ENCODE measurements at regions not wholly inside any gene's neighbourhood (a gene's known extent, or its start where the extent isn't known, plus 50 kb on each side); places are given as distances from the start of the nearest gene placed in this dataset.

DNA sequence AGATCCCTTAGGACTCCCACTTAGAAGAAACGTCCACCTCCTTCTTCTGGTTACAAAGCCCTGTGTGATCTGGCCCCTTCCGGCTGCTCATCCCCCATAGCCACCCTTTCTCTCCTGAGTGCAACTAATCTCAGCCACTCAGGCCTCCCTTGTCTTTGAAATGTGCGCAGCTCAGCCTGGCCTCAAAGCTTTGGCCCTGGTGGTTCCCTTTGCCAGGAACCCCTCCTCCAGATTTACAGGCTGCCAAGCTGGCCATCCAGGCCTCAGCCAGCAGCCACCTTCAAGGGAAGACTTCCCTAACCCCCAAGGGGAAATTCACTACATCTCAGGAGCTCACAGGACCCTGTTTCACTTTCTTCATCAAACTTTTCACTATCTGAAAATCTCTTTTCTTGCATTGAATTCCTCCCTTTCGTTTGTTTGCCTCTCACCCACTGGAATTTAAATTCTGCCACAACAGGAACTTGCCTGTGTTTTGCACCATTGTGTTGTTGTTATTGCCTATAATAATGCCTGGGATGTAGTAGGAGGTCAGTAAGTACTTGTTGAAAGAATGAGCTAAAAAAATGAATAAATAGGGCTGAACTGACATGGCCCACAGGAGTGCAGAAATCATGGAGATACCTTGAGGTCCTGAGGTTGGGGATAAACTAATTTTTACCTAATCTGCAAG, 109.5 kb upstream of the PFN2 start:
- no peak for DNase-seq

DNA sequence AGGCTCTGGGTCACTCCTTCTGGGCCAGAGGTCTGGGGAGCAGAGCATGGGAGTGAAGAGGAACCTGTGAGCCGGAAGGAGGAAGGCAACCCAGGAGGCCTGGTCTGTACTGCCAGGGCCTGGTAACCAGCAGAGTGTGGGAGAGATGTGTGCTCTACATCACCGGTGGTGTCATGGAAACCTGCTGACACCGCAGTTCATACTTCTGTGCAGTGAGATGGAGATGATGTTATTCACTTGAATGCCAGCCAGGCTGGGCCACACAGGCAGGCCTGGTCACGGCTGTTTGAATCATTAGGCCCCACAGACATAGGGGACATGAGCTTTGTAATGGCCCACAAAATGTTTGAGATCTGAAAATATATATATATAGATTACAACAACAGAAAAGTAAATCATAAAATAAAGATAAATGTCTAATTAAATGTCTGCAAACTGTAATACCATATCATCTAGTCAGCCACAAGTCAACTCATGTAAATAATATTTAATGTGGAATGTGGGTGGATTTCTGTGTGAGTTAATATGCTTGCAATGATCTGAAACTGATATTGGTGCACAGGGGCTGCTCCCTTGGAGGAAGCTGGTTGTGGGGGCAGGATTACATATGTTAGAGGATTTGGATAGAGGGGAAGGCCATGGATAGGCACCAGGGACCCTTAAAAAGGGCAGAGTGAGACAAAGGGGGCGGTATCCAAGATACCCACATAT, 108.5 kb upstream of the PFN2 start:
- DNase-seq, result no peak

DNA sequence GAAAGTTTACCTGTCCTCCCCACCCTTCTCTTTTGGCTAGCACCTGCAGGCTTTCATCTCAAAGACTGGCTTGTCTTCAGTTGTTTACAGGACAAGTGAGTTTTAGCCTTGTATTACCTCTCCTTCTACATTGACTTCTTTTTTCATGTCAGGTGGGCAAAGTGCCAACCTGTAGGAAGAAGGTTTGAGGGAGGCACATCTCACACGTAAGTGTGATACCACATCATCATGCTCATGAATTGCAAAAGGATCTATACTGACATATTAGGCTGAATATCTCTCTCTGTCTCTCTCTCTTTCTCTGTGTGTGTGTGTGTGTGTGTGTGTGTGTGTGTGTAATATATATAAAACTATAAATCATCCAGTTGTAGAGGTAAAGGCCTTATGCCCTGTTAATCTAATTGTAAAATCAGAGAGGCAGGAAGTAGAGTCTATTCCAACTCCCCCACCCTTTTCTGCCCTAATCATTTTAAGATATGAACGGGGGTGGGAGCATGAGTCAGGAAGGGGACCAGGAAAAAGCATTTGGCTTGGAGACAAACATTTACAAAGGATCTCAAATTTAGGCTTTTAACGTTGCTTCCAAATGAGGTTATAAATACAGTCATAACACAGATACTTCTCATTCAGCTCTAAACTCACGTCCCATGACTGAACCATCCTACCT, 107.0 kb upstream of the PFN2 start:
- DNase-seq, result no peak

DNA sequence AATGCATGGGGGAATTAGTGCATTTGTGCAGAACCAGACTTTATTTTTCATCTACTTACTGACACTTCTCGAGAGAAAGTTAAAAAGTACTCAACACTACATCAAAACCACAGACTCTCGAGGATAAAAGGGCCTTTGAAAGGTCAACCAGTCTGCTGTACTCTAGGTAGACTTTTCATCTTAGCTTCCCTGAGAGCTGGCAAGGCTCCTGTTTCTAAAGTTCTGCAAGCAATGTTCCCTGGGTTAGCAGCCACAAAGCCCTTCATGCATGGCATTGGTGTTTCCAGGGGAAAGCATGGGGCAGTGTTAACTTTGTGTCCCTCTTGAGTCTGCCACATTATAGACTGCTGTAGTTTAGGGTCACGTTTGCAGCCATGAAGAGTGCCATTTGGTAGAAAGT, 106.4 kb upstream of the PFN2 start:
- no peak for DNase-seq

DNA sequence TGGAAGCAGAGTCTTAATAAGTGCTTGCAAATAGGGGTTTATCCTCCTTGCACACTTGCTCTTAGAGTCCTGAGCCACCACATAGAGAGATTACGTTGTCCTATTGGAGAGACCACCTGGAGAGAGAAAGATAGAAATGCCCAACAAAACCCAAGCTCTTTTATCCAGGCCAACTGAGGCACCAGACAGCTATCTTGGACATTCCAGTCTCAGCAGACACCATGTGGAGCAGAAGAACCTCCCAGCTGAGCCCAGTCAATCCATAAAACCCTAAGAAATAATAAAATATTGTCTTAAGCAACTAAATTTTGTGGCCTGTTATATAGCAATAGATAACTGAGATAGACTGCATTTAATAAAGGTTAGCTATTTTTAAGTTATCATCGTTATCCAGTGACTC, 105.7 kb upstream of the PFN2 start:
- no peak for DNase-seq

DNA sequence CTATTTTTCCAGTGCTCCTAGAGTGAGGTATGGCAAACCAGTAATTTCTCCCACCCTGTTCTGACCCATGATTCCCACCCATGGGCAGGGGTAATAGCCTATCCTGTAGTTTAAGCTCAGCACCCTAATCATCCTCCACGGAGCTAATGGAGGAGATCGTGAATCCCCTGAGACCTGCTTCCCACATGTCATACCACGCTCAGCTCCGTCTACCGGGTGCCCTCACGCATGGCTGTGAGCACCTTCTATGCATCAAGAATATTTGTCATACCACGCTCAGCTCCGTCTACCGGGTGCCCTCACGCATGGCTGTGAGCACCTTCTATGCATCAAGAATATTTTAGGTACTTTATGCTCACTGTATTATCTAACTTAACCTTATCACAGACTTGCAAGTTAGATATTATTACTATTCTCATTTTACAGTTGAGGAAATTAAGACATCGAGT, 104.7 kb upstream of the PFN2 start:
- no peak for DNase-seq

DNA sequence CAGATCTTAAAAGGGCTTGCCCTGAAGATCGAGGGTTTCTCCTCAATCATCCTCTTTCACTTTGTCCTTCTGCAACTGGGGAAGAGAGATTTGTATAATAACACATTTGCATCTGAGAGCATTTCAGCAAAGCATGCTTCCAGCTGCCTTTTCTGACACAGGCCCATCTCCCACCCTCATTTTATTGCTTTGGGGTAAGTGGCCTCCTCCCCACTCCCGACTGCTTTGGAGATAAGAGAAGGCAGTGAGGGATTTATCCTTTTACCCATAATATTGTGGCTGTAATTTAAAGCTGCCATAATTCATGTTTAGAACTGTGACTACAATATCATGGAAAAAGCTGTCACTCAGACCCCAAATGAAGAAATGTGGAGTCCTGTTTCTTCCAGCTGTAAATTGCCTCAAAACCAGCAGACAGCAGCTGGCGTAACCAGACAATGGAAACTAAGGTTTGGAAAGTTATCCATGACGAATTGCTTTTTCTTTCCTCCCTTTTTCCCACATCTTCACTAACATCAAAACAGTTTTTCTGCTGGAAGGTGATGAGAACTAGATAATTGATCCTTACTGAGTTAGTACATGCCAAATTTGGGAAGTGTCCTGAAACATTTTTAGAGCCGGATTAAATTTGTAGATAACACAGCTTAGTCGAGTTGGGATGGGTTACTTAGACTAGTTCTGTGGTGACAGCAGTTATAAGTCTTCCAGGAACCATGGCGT, 104.2 kb upstream of the PFN2 start:
- no peak for DNase-seq

DNA sequence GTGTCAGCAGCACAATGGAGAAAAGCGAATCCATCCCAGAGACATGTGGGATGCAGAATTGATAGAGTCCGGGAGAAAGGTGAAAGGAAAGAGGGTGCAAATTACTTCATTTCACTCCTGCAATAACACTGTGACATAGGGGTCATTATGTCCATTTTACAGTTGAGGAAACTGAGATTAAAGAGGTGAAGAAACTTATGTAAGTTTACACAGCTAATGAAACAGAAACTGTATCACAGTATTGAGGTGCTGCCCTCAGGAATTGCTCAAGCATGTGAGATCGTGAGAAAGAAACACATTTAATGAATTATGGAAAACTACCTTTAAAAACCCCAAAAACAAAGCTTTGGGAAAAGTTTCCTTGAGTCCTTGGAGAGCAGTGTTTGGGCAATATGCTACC, 103.6 kb upstream of the PFN2 start:
- no peak for DNase-seq

DNA sequence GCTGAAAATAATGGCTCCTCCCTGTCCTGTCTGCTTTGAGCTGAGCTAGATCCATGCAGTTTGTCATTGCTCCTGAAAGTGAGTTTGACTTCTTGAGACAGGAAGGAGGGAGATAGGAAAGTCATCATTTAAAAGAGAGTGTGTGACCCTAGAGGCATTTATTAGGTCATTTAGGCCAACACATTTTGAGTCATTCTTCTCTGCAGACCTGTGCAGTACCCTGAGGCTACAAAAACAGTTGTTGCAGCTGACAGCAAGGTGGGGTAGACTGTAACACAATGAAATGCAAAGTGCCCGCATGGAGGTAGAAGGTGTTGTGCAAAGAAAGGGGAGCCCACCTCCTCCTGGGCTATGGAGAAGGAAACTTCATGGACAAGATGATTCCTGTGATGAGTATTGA, 102.8 kb upstream of the PFN2 start:
- DNase-seq, result no peak

DNA sequence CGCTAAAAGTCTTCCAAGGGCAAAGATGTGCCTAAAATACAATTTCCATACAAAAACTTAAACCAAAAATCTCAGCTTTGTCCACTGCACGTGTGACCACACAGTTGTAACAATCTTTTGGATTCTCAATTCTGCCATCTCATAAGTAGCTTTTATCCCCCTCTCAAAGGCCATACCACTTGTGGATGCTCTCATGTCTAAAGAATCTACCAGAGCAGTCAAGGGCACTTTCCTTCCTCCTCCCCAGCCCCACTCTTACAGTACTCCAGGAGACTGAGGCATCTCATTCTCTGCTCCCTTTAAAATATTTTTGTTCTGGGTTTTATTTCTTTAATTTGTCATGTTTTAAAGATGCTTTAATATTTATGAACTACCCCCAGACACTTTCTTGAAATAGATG, 102.3 kb upstream of the PFN2 start:
- no peak for DNase-seq

DNA sequence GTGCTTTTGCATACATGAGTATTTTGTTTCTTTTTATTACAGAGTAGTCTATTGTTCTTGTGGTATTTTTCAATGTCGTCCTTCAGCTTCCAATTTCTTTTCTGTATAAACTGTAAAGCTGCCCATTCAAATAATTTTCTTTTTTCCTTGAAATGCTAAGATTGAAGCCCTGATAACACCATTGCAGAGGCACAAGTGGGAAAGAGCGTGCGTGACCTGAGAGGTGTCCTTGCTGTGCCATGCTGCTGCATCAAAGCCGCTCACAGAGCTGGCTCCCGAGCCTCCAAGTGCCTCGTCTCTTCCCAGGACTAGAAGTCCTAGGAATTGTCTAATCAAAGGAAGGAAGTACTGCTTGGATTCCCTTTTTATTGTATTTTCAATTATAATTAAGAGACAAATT, 101.9 kb upstream of the PFN2 start:
- DNase-seq, result no peak

DNA sequence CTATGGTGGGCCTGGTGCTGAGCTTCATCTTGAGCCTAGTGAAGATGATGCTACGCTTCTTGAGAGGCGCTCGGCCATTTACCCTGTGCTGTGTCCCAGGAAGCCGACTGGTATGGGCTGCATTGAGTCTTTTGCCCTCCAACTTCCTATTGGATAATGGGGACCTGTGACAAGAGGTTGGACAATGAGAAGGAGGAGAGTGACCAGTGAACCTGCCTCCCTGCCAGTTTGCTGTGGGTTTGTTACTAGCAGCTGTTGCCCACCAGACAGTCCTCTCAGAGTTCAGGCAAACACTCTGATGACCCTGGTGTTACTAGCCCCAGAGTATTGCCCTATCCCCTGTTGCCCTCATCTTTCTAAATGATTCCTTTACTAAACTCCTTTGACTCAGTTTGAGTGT, 99.6 kb upstream of the PFN2 start:
- DNase-seq, result no peak

DNA sequence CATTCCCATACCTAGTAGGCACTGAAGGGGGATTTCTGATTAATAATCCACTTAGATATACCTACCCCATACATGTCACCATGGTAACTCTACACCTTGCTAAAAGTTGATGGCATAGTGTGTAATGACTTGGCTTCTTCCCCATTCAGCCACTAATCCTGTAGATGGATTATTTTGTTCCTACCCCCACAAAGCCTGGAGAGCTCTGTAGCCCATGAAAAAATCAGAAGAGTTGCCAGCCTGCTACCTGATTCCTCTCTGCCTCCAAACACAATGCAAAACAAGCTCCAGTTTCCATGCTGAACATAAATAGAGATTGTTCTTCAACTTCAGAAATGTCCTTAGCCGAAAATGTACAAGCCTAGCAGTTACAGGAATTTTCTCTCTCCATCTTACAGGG, 98.9 kb upstream of the PFN2 start:
- DNase-seq, result no peak

DNA sequence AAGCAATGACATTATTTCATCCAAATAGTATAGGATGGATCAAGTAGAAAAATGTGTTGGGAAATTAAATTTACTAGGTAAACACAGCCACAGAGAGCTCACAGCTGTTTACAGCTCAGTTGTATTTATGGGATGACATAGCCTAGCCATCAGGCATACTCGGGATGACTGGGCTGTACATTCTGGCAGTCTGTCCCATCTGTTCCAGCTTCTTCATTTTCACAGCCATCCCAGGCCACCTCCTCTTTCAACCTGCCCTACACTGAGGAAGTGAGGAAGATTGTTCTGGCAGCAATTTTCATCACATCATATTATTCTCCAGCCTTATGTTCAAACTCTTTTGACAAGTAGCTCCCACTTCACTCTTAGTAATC, 98.4 kb upstream of the PFN2 start:
- no peak for DNase-seq

DNA sequence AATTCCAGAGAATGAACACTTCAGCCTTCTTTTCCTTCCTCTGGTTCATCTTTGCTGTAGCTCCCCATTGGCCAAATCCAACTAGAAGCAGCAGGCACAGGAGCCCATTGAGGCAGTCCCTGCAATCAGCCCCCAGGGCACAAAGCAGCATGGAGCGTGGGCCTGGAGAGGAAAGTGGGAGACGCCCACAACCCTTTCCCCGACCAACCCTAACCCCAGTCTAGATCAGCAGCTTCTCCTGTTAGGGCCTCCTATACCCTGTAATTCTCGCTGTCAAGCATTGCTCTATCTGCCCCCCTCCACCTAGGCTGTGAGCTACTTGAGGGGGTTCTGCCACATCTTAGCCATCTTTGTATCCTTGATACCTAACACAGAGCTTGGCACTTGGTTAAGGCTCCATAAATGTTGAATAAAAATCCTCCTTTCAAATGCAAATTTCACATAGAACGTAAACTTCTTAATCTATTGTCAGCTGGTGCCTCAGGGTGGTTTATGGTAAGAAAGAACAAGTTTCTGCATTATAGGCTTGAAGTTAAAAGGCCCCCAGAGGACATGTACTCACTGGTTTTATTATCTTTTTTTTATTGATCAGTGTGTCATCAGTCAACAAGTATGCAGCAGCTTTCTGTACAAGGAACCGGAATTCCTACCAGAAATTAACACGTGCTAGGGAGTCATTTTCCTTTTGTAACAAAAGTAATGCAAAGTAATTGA, 97.9 kb upstream of the PFN2 start:
- DNase-seq, result no peak

DNA sequence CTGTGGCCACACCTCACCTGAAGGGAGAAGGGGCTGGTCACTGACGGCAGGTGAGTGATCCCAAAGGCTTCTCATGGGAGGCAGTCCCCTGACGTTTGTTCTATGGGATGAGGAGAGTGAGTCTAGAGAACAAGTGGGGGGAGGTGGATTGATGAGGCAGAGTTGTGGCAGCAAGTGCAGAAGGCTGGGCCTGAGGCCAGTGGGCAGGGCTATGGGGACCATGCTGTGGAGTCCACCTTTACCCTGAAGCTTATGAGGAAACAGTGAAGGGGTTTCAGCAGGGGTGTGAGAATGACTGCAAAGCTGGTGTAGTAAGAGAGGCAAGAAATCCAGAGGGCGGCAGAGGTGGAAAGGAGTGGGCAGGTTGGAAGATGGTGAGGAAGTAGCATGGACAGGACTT, 96.9 kb upstream of the PFN2 start:
- DNase-seq, result no peak

DNA sequence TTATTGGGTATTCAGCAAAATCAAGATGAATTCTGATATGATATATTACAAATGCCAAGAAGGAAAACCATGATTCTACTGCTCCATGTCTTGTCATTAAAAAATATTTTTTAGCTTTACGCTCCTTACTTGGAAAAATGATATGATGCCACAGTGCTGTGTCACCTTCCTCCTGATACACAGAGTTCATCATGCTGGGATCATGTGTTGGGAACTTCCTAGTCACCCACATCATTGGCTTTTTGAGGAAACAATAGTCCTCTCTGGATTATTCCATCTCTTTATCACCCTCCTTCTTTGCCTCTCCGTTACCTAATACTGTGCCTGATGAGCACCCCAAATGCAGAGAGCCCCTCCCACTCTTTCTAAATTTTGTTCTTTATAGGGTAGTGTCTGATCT, 94.3 kb upstream of the PFN2 start:
- DNase-seq, result no peak

DNA sequence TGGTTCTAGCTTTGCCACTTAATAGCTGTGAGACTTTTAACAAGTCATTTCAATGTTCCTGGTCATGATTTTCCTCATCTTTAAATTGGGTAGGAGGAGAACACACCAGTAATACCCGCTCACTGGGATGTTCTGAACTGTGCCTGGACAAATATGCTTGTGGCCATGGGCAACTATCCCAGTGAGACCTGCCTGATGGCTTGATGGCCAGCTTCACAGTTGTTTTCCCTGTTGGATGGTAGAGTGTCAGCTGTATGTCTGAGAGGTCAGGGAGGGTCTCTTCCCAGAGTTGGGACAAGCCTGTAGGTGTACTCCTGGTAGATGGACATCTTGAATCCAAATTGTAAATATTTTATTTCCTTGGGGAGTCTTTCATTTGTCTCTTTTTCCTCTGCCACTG, 92.5 kb upstream of the PFN2 start:
- DNase-seq, result no peak

DNA sequence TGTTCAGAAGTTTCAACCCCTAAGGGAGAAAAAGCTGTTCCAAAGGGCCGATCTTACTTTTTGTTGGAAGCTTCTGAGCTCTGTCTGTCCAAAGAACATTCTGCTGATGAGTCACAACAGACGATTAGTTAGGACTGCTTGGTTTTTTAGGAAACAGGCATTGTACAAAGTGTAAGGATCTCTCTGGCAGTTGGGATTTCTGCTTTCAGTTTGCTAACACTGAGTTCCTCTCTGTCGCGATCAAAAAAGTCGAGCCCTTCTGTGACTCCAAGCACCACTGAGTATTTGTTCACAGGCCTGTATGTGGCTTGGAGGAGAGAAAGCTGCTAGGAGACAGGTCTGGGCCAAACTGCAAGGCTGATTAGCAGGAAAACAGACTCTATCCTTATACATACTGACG, 91.8 kb upstream of the PFN2 start:
- no peak for DNase-seq

DNA sequence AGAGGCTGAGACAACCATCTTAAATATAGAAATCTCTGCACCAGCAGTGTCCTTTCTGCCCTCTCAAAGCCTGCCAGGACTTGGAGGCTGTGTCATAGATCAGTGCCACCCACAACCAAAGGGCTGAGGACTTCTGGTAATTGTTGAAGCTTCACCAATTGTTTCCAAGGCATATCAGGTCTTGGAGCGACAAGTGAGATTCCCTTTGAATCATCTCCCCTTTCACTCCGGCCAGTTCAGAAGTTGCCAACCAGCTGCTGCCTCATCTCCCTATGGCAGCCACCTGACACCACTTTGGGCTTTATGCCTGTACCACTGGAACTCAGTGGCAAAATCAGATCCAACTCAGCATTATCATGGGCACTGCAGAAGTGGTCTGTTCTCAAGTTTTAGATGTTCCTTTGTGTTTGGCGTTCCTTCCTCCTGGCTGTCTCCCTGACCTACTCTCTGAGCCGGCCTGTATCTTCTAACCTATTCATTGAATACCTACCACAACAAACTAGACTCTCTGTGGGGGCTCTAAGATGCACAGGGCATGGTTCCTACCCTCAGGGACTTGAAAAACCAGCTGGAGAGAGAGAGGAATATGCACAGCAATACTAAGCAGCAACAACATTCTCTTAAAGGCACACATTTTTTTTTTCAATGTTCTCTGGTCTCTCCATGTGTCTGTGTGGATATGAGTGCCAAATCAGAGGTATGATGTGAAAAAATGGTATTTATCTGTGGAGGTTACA, 90.8 kb upstream of the PFN2 start:
- DNase-seq, result no peak

DNA sequence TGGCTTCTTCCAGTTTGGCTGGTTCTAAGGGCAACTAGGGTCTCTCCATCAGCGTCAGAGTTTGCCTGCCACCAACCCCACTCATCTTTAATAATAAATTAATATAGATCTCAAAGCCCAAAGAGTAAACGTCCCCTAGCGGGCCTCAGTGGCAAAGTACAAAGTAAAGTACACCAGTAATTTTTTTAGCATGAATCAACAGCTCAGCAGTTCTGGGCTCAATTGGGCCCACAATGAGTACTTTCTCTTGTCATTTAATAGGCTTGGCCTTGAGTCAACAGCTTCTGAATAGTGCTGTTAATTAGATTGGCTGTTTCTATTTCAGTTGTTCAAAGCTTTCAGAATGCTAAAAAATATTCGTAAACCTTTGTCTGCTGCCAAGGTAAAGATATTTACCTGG, 89.0 kb upstream of the PFN2 start:
- DNase-seq, result no peak

DNA sequence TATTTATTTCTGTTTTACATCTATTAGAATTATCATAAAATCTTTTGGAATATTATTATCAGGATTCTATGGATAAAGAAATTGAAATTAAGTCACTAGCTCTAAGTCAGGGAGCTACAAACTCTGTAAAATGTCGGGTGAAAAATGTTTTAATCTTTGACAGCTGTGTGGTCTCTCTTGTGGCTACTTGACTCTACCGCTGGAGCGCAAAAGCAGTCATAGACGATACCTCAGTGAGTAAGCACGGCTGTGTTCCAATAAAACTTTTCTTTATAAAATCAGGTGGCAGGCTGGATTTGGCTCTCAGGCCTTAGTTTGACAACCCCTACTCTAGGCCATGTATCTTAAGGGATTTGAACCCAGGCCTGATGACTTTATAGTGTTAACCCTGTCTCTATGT, 88.5 kb upstream of the PFN2 start:
- DNase-seq, result peak; percentile 12

All from hematopoietic multipotent progenitor cell treated with erythropoietin and hydrocortisone succinate and interleukin-3 and kit ligand, for 6 days (in vitro differentiated cells).